Activated CD4-positive, alpha-beta T cell treated with anti-CD3 and anti-CD28 coated beads, Interleukin-2, amount 50 U/mL, for 24 hours (primary cell): ENCODE measurements at regions not wholly inside any gene's neighbourhood (a gene's known extent, or its start where the extent isn't known, plus 50 kb on each side); places are given as distances from the start of the nearest gene placed in this dataset.
A peak's percentile ranks its signal among the peaks of the same experiment; 100 is the strongest.
"Not testable (repeated sequence)": the region's sequence is repeated elsewhere in the genome, so short reads cannot be mapped to it uniquely, and the experiment has no call there.

Experiments
- DNase-seq, 2 donors: peaks; one replicate each; pipeline ENCODE4 v3.0.0-alpha.2; 2020; ENCODE audit warnings: low read depth in 1 of 2, low spot score in 1 of 2

GRCh38 chr5:108696951-108697715 lies 50.6 kb upstream of the FER start:
- DNase-seq: no peak

GRCh38 chr5:108696407-108696806 lies 51.3 kb upstream of the FER start:
- DNase-seq: no peak

- DNase-seq: no peak
Measured at GRCh38 chr5:108688485-108688884, 59.2 kb upstream of the FER start.

GRCh38 chr5:108687595-108688200 lies 60.0 kb upstream of the FER start:
- no peak for DNase-seq

- no peak for DNase-seq
Measured at GRCh38 chr5:108686676-108687075, 61.0 kb upstream of the FER start.

- DNase-seq: not testable (repeated sequence)
Measured at GRCh38 chr5:108685448-108686216, 62.1 kb upstream of the FER start.

- peak in 1 of 2 donors; percentile 9 for DNase-seq
Measured at GRCh38 chr5:108681079-108681921, 66.4 kb upstream of the FER start.

GRCh38 chr5:108678091-108678490 lies 69.6 kb upstream of the FER start:
- no peak for DNase-seq

GRCh38 chr5:108675736-108676135 lies 72.0 kb upstream of the FER start:
- no peak for DNase-seq

- no peak for DNase-seq
Measured at GRCh38 chr5:108672639-108673038, 75.1 kb upstream of the FER start.

GRCh38 chr5:108670591-108671289 lies 77.0 kb upstream of the FER start:
- DNase-seq: no peak

GRCh38 chr5:108669462-108669861 lies 78.2 kb upstream of the FER start:
- no peak for DNase-seq

GRCh38 chr5:108661590-108662219 lies 86.0 kb upstream of the FER start:
- DNase-seq: no peak

GRCh38 chr5:108661024-108661423 lies 86.7 kb upstream of the FER start:
- DNase-seq: no peak

- no peak for DNase-seq
Measured at GRCh38 chr5:108660291-108660690, 87.4 kb upstream of the FER start.

- DNase-seq: no peak
Measured at GRCh38 chr5:108659531-108659930, 88.2 kb upstream of the FER start.

- DNase-seq: no peak
Measured at GRCh38 chr5:108655750-108656450, 91.8 kb upstream of the FER start.

GRCh38 chr5:108654051-108654450 lies 93.6 kb upstream of the FER start:
- DNase-seq: no peak

- DNase-seq: no peak
Measured at GRCh38 chr5:108653201-108653600, 94.5 kb upstream of the FER start.

GRCh38 chr5:108650997-108651396 lies 96.7 kb upstream of the FER start:
- no peak for DNase-seq
